Inferior parietal cortex (tissue), 1 donor: ENCODE measurements at regions not wholly inside any gene's neighbourhood (a gene's known extent, or its start where the extent isn't known, plus 50 kb on each side); places are given as distances from the start of the nearest gene placed in this dataset.

Experiments
- DNase-seq: peaks from one replicate; pipeline ENCODE4 v3.0.0-alpha.2; 2016; ENCODE audit errors: extremely low spot score

DNA sequence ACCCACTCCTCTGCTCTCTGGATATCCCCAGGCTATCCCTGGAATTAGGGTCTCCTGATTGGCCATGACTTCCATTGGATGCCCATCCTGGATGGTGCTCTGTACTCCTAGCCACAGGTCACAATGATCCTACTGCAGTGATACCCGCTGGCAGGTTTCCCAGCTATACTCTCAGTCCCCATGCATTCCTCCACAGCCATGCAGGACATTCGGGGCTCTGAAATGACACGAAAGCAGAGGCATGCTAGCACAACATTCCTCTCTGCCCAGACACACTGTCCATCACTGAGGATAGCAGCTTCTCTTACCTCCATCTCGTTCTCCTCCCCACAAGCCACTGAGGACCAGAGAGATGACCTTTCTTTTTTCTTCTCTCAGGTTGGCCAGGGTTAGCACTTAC, 51.7 kb upstream of the SPATS2L start:
- DNase-seq = no peak

DNA sequence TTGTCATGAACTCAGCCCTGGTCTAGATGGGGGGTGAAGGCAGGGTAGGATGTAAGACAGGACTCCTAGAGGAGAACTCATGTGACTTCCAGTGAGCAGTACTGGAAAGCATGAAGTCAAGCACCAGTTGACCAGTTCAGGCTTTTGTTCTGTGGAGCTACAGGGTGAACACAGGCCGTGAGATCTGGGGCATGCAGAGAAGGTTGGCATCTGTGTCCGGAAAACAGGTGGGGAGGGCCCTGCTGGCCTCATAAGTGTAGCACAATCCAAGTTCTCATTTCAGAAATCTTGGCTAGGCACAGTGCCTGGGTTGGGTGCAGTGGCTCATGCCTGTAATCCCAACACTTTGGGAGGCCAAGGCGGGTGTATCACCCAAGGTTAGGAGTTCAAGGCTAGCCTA, 50.9 kb upstream of the SPATS2L start:
- DNase-seq = no peak
